Daoy (cell line): ENCODE measurements at regions not wholly inside any gene's neighbourhood (a gene's known extent, or its start where the extent isn't known, plus 50 kb on each side); places are given as distances from the start of the nearest gene placed in this dataset.
A peak's percentile ranks its signal among the peaks of the same experiment; 100 is the strongest.
"Not testable (repeated sequence)": the region's sequence is repeated elsewhere in the genome, so short reads cannot be mapped to it uniquely, and the experiment has no call there.

Source experiments
- DNase-seq: peaks from one replicate; pipeline ENCODE4 v3.0.0-alpha.2; 2015; ENCODE audit warnings: low read depth

DNA sequence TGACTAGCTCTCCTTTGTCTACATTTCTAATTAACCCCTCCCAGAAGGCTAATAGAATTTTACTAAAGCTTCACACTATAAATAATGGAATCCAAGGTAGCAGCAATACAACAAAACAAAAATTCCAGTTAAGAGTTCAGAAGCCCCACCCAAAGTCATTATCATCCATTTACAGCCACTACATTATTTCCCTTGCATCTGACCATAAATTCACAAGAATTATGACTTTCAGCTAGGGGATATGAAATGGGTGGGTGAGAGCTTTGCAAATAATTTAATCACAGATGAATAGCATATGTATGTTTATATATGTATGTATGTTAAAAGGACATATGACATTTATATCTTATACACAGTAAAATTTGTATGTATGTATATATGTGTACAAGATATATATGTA is 65.3 kb upstream of the PTGDR start:
- DNase-seq = no peak

DNA sequence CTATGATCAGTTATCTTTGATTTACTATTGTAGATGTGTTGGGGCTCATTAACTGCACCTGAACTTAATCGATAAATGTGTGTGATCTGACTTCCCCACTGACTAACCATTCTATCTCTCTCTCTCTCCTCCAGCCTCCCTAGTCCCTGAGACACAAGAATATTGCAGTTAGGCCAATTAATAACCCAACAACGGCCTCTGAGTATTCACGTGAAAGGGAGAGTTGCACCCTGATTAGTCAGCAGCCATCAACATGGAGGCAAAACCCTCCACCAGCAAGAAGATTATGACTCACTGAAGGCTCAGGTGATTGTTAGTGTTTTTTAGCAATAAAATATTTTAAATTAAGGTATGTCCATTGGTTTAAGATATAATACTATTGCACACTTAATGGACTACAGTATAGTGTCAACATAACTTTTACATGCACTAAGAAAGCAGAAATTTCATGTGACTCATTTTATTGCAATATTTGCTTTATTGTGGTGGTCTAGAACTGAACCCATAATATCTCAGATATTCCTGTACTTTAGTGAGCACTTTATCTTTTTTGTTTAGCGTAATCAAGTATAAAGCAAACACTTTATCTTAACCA is 77.1 kb upstream of the PTGDR start:
- no peak for DNase-seq

DNA sequence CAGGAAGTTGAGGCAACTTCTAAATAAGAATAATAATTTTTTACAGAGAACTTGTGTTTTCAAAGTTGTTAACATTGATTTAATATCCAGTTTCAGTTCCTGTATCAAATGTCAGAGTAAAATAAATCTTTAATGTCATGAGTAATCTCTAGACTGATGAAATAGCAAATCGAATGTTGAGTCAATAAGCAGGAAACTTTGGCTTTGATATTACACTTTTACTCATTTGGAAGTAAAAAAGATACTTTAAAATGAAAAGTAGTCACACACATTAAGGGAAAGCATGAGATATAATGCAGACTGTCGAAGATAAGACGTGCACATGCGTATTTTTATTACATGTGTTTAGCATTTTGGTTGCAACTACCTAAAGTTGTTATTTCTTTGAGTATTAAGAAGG is 78.2 kb upstream of the PTGDR start:
- DNase-seq = no peak

DNA sequence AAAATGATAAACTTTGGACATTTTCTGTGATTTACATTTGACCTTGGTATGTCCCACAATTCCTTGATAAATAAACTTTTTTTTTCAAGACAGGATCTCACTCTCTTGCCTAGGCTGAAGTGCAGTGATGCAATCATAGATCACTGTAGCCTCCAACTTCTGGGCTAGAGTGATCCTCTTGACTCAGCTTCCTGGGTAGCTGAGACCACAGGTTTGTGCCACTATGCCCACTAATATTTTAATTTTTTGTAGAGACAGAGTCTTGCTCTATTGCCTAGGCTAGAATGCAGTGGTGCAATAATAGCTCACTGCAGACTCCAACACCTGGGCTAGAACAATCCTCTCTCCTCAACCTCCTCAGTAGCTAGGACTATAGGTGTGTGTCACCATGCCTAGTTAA is 79.1 kb upstream of the PTGDR start:
- DNase-seq = no peak

DNA sequence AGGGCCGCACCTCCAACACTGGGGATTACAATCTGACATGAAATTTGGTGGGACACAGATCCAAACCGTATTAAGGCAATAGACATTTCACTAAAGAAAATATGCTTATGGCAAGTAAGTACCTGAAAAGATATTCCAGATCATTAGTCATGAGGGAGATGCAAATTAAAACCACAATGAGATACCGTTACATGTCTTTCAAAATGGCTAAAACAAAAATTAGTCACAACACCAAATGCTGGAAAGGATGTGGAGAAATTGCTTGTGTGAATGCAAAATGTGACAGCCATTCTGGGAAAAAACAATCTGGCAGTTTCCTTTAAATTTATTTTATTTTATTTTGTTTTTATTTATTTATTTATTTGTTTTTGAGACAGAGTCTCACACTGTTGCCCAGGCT is 82.3 kb upstream of the PTGDR start:
- no peak for DNase-seq

DNA sequence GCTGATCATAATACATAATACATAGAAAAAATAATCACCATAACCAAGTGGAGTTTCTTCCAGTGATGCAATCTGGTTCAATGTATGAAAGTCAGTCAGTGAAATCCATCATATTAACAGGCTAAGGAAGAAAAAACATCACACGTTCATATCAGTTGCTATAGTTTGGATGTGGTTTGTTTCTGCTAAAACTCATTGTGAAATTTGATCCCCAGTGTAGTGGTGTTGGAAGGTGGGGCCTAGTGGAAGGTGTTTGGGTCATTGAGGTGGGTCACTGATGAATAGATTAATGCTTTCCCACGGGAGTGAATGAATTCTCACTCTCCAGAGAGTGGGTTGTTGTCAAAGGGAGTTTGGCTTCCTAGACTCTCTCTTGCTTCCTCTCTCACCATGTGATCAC is 84.6 kb upstream of the PTGDR start:
- no peak for DNase-seq

DNA sequence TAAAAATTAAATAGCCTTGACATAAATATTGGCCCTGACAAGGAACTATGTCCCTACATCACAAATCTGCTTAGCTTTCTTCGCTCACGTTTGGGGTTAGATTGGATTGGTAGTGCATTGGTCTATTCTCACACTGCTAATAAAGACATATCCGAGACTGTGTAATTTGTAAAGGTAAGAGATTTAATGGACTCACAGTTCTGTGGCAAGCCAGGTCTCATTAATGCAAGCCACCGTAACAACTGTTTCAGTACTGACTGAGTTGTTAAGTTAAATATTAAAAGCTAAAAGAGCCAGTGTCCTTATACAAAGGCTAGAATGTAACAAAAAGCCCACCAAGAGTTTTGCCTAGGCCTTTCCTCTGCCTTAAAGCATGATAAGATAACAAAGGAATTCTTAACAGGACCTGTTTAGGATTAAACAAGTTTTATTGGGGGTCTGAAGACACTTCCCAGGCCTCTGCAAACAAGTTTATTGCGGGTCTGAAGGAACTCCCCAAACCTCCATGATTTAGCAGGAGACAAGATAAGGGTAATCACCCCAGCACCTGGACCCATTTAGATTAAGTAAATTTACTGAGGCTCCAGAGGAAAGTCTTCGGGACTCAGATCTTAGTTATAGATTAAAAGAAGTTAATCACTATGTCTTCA is 88.2 kb upstream of the PTGDR start:
- no peak for DNase-seq

DNA sequence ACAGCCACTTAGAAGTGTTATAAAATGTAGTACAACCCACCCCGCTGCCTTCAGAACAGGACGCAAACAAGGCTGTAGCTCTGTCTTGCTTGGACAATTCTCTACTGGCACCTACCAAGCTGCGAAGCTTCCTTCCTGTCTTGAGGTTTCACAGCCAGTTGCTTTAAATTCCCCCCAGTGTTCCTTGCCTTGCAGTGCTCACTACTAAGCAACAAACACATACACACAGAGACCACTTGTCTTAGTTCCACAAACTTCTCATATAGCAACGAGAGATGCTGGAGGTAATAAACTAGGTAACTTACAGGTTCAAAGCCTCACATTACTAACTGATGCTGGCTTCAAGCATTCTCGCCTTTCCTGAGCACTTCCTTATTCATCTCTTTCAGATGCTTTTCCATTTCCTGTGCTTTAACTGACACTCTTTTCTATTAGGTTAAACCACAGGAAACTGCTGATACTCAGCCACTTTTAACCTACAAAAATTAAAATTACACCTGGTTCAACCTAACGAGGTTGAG is 91.5 kb upstream of the PTGDR start:
- no peak for DNase-seq

DNA sequence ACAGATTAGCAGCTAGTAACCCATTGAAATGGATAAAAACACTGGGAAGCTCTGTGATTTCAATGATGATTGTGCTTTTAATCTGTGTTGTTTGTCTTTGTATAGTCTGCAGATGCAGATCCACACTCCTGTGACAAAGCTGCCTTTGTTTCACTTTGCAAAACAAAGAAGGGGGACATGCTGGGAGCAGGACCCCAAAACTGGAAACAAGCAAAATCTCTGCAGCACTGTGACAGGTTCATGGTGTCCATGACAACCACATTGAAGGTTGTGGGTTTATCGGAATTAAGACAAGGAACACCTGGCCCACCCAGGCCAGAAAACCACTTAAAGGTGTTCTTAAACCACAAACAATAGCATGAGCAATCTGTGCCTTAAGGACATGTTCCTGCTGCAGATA is 95.6 kb upstream of the PTGDR start:
- not testable (repeated sequence) for DNase-seq

DNA sequence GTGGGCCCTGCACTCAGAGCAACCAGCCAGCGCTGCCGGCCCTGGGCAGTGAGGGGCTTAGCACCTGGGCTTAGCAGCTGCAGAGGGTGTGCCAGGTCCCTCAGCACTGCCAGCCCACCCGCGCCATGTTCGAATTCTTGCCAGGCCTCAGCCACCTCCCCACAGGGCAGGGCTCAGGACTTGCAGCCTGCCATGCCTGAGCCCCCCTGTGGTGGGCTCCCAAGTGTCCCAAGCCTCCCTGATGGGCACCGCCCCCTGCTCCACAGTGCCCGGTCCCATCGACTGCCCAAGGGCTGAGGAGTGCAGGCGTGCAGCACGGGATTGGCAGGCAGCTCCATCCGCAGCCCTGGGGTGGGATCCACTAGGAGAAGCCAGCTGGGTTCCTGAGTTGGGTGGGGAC is 98.0 kb upstream of the NID2 start:
- DNase-seq = no peak

DNA sequence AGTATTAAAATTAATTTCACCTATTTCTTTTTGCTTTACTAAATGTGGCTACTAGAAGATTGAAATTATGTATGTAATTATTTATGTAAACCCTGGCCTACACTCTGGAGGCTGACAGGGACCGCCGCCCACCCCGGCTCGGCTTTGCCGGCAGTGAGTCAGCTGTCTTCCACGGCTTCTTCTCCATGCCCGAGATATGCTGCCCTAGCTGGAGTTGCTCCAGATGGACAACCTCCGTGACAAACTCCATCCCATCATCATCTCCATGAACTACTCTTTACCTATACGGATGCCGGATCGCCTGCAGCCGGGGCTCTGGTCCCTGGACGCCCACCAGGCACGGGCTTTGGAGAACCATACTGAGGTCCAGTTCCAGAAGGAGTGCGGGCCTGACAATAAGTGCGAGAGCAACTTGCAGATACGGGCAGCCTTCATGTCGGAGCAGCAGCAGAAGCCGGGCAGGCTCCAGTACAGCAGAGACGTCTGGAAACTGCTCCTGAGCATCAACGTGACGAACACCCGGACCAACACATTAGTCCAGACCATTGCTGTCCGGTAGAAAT is 86.9 kb upstream of the NID2 start:
- peak; percentile 30 for DNase-seq

DNA sequence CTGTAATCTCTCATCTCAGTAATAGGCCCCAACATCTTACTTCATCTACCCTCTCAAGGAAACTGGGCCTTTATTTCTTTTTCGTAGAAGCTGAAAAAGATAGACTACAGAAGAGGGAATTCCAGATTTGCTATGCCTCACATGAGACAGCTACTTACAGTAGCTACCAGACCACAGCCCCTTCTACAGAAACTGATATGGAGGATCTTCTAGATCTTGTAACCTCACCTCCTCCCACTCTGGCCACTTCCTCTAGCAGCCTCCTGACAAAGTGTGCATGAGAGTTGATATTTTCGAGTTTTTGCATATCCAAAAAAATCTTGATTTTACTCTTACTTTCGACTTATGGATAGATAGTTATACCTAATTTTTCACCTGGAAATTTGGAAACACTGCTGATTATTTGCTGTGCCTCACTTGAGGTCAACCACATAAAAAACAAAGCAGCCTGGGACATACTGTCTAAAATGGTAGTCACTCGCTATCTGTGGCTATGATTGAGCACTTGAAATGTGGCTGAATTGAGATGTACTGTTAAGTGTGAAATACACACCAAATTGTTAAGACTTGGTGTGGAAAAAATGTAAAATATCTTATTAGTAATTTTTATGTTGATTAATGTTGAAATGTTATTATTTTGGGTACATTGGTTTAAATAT is 86.3 kb upstream of the NID2 start:
- DNase-seq = no peak

DNA sequence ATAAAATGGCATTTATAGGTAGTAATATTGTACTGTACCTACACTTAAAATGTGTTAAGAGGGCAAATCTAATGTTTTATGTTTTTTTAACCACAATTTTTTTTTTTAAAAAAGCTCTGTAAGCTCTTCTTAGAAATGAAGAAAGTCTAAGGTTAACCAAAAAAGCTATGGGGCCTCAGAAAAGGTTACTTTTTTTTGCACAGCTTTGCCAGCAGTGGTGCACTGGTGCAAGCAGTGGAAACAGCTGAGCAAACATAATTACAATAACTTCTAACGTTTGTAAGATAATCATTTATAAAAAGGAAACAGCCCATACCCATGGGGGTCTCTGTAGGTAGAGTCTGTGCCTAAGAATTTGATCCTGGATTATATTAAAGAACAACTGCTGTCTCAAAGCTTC is 85.1 kb upstream of the NID2 start:
- DNase-seq = no peak

DNA sequence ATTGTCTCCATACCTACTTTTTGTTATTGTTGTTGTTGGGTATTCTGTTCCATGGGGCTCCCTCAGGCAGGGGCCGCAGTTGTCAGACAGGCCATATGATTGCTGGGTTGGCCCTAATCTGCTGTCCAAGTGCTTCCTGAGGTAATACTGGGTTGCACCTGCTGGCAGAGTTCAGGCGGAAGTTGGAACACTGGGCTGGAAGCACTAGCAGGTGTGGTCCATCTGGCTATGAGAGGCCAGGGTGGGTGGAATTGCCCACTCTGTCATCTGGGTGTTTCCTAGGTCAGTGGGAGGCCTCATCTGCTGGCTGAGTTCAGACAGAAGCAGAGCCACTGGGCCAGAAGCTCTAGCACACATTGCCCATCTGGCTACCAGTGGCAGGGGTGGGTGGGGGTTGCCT is 81.3 kb upstream of the NID2 start:
- DNase-seq = no peak

DNA sequence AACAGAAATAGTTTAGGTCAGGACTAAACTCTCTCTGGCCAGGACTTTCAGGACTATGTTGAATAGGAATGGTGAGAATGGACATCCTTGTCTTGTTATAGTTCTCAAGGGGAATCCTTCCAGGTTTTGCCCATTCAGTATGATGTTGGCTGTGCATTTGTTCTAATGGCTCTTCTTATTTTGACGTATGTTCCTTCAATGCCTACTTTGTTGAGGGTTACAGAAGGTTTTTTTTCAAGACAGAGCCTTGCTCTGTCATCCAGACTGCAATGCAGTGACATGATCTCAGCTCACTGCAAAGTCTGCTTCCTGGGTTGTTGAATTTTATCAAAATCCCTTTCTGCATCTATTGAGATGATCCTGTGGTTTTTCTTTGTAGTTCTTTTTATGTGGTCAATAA is 79.5 kb upstream of the NID2 start:
- no peak for DNase-seq

DNA sequence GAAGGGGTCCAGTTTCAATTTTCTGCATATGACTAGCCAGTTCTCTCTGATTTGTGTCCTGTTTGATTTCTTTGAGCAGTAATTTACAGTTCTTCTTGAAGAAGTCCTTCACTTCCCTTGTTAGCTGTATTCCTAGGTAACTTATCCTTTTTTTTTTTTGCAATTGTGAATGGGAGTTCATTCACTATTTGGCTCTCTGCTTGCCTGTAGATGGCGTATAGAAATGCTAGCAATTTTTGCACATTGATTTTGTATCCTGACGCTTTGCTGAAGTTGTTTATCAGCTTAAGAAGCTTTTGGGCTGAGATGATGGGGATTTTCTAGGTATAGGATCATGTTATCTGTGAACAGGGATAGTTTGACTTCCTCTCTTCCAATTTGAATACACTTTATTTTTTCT is 77.6 kb upstream of the NID2 start:
- DNase-seq = no peak

DNA sequence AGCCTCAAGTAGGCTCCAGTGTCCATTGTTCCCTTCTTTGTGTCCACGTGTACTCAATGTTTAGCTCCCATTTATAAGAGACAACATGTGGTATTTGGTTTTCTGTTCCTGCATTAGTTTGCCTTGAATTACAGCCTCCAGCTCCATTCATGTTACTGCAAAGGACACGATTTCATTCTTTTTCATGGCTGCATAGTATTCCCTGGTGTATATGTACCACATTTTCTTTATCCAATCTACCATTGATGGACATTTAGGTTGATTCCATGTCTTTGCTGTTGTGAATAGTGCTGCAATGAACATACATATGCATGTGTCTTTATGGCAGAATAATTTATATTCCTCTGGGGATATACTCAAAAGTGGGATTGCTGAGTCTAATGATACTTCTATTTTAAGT is 75.2 kb upstream of the NID2 start:
- not testable (repeated sequence) for DNase-seq

DNA sequence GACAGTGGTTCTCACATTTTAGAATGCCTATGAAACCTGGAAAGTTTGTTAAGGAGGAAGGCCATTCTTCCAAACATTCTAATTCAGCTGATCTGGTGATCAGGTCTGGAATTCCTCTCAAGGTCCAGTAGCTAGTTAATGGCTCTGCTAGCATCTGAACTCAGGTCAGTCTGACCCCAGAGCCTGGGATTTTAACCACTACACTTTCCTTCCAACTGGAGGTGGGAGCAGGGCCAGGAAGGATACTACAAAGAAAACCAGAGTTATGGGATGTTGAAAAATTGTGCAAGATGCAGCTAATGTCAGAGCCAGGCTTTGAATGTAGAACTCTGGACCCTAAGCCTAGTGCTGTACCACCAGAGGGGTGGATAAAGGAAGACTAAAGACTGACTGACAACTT is 73.6 kb upstream of the NID2 start:
- DNase-seq = no peak

DNA sequence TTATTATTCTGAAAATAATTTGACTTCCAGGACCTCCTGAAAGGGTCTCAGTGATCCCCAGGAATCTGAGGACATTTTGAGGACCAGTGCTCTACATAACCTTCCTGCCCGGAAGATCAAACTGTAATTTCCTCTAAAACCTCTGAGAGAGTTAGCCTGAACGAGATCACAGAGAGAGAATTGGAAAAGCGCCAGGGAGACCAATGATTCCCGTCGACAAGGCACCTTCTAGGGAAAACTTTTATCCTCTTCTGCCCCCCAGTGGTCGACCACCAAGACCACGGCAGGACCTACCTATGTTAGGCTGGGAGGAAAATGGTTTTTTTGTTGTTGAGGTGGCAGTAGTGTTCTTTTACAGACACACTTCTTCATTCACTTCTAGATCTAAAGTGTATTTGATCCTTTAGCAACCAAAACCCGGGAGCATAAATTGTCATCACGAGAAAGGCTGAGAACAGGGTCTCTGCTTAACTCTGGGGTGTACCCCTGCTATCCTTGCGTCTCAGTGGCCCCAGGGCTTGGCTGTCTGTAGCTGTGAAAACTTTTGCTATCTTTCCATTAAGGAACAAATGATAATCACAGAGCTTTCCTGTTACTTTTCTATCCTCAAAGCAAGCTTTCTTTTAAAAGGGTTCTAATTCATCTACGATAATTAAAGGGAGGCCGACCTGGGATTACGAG is 62.9 kb upstream of the NID2 start:
- peak; percentile 92 for DNase-seq

DNA sequence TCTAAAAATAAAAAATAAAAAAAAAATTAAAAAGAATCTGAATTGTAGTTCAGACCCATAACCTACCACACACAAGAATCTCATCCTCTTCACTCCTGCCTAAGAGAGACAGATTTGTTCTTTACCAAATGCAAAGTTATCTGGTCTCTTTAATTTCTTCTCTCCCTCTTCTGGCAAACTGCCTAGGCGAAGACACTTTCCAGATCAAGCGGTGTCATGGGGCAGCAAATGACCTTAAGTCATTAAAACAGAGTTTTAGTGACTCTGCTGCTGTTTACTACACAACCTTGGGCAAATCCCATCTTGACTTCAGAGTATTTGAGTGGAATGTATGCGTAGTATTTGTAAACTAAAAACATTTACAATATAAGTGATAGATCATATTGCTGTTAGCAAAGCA is 60.9 kb upstream of the NID2 start:
- no peak for DNase-seq

DNA sequence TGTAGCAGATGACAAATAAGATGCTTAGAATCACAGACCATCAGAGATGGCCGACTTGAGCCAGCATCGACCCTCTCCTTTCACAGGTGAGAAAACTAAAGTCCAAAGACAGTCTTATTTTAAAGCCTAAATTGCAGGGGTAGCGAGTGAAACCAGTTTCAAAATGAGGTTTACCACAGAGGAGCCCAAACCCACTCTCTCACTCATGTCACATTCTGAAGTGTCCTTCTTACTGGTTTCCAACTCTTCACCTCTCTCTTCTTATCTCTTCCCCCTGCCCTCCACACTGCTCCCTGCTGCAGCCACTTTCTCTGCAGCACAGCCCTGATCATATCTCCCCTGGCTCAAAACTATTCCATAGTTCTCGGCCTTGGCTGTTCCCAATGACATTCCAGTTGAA is 57.0 kb upstream of the NID2 start:
- DNase-seq = no peak
